HL-60 (cell line): ENCODE measurements at regions not wholly inside any gene's neighbourhood (a gene's known extent, or its start where the extent isn't known, plus 50 kb on each side); places are given as distances from the start of the nearest gene placed in this dataset.

Source experiments
- DNase-seq, 2 experiments: peaks; one replicate each; pipeline ENCODE4 v3.0.0-alpha.2; 2010 to 2020; ENCODE audit warnings: low read depth in 1 of 2, low spot score in 1 of 2
- H3K27ac ChIP-seq: fragments of 250-450 bp; sonication (Bioruptor Pico); replicated peaks from 2 replicates; pipeline ENCODE4 v1.5.1; 2020; ENCODE audit warnings: mild to moderate bottlenecking, moderate library complexity
- H3K27me3 ChIP-seq: fragments of 250-450 bp; sonication (Bioruptor Pico); 2 replicates; pipeline ENCODE4 v1.5.1; 2021; ENCODE audit warnings: mild to moderate bottlenecking, moderate library complexity; ENCODE audit not compliant: insufficient read depth, poor library complexity, severe bottlenecking
- H3K4me3 ChIP-seq: replicated peaks from 2 replicates; pipeline ENCODE4 v1.5.1; 2011; ENCODE audit warnings: mild to moderate bottlenecking, control low read depth, low read length; ENCODE audit not compliant: insufficient read depth
- CTCF ChIP-seq: IDR thresholded peaks from one replicate; pipeline ENCODE4 v1.5.1; 2011; ENCODE audit warnings: low read length, control low read depth, inconsistent platforms; ENCODE audit not compliant: insufficient read depth
- GABPA ChIP-seq: IDR thresholded peaks from 2 replicates; pipeline ENCODE4 v1.6.1; 2012; ENCODE audit warnings: low read depth
- POLR2AphosphoS5 ChIP-seq: IDR thresholded peaks from 2 replicates; pipeline ENCODE4 v1.6.1; 2012; ENCODE audit warnings: low read depth
- REST ChIP-seq: IDR thresholded peaks from 2 replicates; pipeline ENCODE4 v1.6.1; 2012; ENCODE audit warnings: low read depth; ENCODE audit not compliant: insufficient replicate concordance
- SPI1 ChIP-seq: IDR thresholded peaks from 2 replicates; pipeline ENCODE4 v1.6.1; 2012; ENCODE audit warnings: low read depth, mild to moderate bottlenecking, borderline replicate concordance

- DNase-seq = no peak
- TF ChIP-seq GABPA = no peak
- no peak for TF ChIP-seq REST
- no peak for TF ChIP-seq CTCF
- TF ChIP-seq POLR2AphosphoS5 = no peak
- TF ChIP-seq SPI1 = no peak
- Histone ChIP-seq H3K27ac (no peak overlapping the region), H3K4me3 (no peak overlapping the region), H3K27me3 (peaks cover 8% of the 10 kb centered on the region)
Measured at GRCh38 chr15:39266890-39267289, 314.0 kb upstream of the THBS1 start.

GRCh38 chr15:39267685-39268084 is 313.2 kb upstream of the THBS1 start:
- Histone ChIP-seq H3K27me3 (peaks cover 8% of the 10 kb centered on the region), H3K4me3 (no peak overlapping the region), H3K27ac (no peak overlapping the region)
- TF ChIP-seq POLR2AphosphoS5 (no peak), REST (no peak), GABPA (no peak), SPI1 (no peak), CTCF (no peak)
- no peak for DNase-seq

- Histone ChIP-seq H3K27me3 (peaks cover 8% of the 10 kb centered on the region), H3K27ac (no peak overlapping the region), H3K4me3 (no peak overlapping the region)
- DNase-seq = no peak
- no peak for TF ChIP-seq CTCF
- TF ChIP-seq POLR2AphosphoS5 = no peak
- TF ChIP-seq GABPA = no peak
Measured at GRCh38 chr15:39269352-39269751, 311.5 kb upstream of the THBS1 start.

- peaks cover 8% of the 10 kb centered on the region for H3K27me3 ChIP-seq
- H3K27ac ChIP-seq = no peak overlapping the region
- TF ChIP-seq CTCF = no peak
- TF ChIP-seq GABPA = no peak
- TF ChIP-seq REST = no peak
- TF ChIP-seq SPI1 = no peak
- TF ChIP-seq POLR2AphosphoS5 = no peak
- DNase-seq = no peak
- no peak overlapping the region for H3K4me3 ChIP-seq
Measured at GRCh38 chr15:39269821-39270220, 311.1 kb upstream of the THBS1 start.
